ENCODE measurements at regions not wholly inside any gene's neighbourhood (a gene's known extent, or its start where the extent isn't known, plus 50 kb on each side); places are given as distances from the start of the nearest gene placed in this dataset.

DNA sequence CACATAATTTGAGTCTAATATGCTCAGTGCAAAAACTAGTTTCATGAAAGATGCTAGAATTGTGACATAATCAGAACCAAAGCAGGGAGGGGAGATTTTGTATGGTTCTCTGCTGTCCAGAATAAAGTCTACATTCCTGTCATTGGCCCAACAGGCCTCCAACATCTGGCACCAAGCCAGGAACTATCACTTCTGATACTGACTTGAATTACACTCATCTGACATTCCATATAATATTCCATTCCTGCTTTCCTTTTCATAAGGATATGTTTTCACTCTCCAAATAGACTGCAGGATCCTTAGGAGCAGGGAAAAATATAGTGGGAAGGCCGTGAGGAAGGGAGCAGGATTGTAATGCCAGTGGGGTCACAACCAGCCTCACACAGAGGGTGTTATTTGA lies 84.6 kb upstream of the BTN3A2 start:
- DNase-seq, result no peak

GRCh38 chr6:26284537-26285142 lies 80.4 kb upstream of the BTN3A2 start:
- DNase-seq, result peak in 20 of 56 donors; percentile 1 to 32 (median 12)

DNA sequence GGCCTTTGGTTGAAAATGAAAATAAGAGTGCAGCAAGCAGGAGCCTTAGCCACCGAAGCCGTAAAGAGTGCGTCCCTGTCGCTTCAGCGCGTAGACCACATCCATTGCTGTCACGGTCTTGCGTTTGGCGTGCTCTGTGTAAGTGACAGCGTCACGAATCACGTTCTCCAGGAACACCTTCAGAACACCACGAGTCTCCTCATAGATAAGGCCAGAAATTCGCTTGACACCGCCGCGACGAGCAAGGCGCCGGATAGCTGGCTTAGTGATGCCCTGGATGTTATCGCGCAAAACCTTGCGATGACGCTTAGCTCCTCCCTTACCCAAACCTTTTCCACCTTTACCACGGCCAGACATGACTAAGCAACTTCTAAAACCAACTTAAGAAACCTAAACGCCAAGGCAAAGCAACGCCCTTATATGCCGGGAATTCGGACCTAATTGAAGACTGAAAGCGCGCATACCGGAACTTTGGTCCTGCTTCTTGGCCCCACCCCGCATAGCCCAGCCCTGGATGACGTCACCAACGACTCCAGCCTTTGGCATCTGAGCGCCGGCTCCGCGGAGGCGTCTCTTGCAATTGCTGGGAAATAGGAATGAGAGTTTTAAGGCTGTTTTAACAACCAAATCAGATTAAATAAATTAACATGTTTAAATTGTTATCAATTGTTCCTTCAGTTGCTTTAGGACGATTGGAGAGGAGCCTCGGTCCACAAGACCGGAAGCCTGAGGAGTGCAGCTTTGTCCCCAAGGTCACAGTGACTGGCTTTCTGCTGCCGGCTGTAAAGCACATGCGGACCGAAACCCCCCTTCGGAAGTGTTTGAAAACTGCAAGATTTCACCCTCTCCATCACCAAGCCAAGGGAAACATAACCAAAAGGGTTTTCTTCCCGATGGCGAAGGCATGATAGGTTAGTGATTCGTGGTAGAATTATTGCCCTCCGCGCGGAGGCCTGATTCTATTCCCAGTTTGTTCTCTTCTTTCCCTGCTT lies 79.6 kb upstream of the BTN3A2 start:
- peak; percentile 42 to 96 (median 87) for DNase-seq

GRCh38 chr6:26286168-26286877 lies 78.7 kb upstream of the BTN3A2 start:
- DNase-seq, result peak in 48 of 56 donors; percentile 4 to 83 (median 44)

- DNase-seq, result no peak
Measured at GRCh38 chr6:26288155-26288554, 76.8 kb upstream of the BTN3A2 start.

DNA sequence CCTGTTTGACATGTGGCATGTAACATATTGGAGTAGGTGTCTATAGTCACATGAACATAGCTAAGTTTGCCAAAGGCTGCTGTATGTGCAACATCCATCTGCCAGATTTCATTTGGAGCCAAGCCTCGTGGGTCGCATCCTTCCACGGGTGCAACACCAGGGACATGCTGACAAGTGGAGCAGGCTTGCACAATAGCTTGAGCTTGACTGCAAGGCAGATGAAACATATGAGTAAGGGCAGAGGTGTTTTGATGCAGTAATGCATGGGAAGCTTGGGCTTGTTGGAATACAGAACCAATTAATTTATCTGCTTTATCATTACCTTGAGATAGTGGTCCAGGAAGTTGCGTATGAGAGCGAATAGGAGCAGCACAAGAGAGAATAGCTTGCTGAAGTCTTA lies 74.1 kb upstream of the BTN3A2 start:
- DNase-seq, result no peak

DNA sequence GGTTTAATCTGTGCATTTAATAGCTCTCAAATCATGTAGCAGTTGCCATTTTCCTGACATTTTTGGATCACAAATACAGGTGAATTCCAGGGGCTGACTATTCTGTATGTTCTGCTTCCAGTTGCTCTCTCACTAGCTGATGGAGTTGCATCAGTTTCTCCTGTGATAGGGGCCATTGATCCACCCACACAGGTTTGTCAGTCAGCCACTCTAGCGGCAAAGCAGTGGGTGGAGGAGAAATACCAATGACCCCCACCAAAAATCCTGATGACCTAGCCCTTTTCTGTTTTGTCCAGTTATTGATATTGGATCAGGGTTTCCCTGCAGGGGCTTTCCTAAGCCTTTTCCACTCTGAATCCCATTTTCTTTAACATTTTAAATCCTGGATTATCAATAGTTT lies 72.3 kb upstream of the BTN3A2 start:
- no peak for DNase-seq

DNA sequence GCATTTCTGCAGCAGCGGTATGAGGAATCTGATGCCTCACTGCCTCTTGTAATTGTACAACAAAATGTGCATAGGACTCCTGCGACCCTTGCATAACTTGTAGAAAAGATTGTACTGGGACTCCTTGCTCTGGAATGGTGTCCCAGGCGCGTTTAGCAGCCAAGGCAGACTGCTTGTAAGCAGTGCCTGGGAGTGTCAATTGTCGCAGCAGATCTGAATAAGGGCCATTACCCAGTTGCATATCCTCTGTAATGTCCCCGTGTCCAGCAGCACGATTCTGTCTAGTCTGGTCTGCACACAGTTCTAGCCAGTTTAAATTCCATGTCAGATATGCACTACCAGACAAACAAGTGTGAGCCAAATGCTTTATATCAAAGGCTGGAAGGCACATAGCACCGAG lies 70.7 kb upstream of the BTN3A2 start:
- no peak for DNase-seq

GRCh38 chr6:26295691-26296555 lies 69.1 kb upstream of the BTN3A2 start:
- no peak for DNase-seq

- DNase-seq, result no peak
Measured at GRCh38 chr6:26296556-26296856, 68.5 kb upstream of the BTN3A2 start.

GRCh38 chr6:26296857-26297648 lies 67.9 kb upstream of the BTN3A2 start:
- DNase-seq, result no peak

GRCh38 chr6:26299286-26300042 lies 65.5 kb upstream of the BTN3A2 start:
- DNase-seq, result peak in 16 of 56 donors; percentile 1 to 46 (median 6)

DNA sequence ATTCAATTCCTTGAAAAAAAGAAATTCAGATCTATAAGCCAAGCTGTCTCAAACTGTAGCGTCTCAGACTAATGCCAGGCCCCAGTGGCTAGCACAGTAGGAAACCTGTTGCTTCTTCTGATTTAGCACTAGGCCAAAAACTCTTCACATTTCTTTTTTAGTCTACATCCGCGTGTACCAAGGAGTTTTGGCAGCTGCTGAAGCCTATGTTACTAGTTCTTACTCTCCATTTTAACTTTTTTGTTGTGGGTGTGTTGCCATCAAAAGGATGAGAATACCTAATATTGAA lies 65.0 kb upstream of the BTN3A2 start:
- DNase-seq, result no peak

DNA sequence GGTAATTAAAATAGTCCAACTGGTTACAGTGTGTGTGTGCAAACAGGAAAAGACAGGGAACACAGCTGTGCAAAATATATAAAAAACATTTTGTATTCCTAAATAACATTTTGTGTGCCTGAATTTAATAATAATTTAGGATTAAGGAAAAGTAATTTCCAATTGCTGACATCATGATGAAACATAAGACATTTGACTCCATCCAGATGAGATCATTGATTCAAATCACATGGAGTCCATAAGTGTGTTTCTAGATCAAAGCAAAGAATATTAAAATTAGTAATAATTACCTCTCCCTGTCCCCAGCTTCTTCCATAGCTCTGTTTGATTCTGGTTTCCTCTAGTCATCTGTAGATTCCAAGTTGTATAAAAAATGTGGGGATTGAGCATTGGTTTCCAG lies 64.6 kb upstream of the BTN3A2 start:
- DNase-seq, result no peak

- DNase-seq, result no peak
Measured at GRCh38 chr6:26300828-26301227, 64.2 kb upstream of the BTN3A2 start.

DNA sequence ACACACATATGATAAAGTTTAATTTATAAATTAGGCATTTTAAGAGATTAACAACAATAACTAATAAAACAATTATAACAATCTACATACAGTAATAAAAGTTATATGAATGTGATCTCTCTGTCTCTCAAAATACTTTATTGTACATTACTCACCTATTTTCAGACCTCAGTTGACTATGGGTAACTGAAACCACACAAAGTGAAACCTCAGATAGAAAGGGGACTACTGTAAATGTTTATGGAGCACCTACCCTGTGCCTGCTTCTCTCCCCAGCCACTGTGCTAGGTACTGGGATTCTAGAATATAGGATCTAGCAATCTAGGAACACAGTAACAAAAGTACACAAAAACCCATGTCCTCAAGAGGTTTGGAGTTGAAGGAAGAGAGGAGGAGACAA lies 63.4 kb upstream of the BTN3A2 start:
- DNase-seq, result no peak

- DNase-seq, result no peak
Measured at GRCh38 chr6:26302941-26303559, 61.9 kb upstream of the BTN3A2 start.

DNA sequence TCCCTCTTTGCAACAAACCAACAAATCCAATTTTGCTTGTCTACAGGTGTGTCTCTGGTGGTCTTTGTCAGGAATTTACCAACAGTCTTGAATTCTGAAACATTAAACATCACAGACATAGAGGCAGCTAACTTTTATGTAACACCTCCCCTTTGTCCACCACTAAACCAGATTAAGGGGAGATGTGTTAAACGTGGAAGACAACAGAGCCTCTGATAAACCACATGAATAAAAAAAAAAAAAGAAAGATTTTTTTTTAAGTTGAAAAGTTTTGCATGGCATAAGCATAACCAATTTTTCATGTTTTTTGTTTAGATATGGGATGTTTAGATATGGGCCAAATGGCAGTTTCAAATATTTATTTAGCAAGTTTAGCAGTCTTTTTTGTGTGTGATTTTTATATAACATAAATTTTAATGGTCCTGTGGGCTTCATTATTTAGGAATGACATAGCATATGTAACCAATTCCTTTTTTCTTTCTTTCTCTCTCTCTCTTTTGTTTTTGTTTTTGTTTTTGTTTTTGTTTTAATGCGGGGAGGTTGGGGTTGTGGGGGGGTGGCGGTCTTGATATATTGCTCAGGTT lies 60.7 kb upstream of the BTN3A2 start:
- no peak for DNase-seq
